ENCODE measurements at regions not wholly inside any gene's neighbourhood (a gene's known extent, or its start where the extent isn't known, plus 50 kb on each side); places are given as distances from the start of the nearest gene placed in this dataset.

GRCh38 chr12:131355361-131356245 lies 355.3 kb upstream of the SFSWAP start:
- H3K9me3 ChIP-seq (ENCODE audit: low read length), result no peaks in the 10 kb centered on the region
- no peaks in the 10 kb centered on the region for H3F3A ChIP-seq (ENCODE audit: insufficient read depth, low read length, poor library complexity, severe bottlenecking)
- H3K27me3 ChIP-seq (ENCODE audit: insufficient read depth, low read depth, low read length), result no peaks in the 10 kb centered on the region
- H3K79me2 ChIP-seq (replicated peaks; ENCODE audit: insufficient read depth, low read length), result no peaks in the 10 kb centered on the region
- H3K36me3 ChIP-seq (ENCODE audit: insufficient read depth, low read length), result no peaks in the 10 kb centered on the region
- H4K20me1 ChIP-seq (ENCODE audit: insufficient read depth), result no peaks in the 10 kb centered on the region
- H3K27ac ChIP-seq (ENCODE audit: low read length), result no peak overlapping the region
- no peak overlapping the region for H3K9ac ChIP-seq (ENCODE audit: low read length)
- TF ChIP-seq SMC3 (conservative IDR thresholded peaks at IDR 0.05; ENCODE audit: poor library complexity) (no peak), EP300 (conservative IDR thresholded peaks at IDR 0.05; ENCODE audit: poor library complexity, severe bottlenecking) (no peak), CTCF (IDR thresholded peaks at IDR 0.05; ENCODE audit: poor library complexity, severe bottlenecking) (no peak), REST (IDR thresholded peaks at IDR 0.05; ENCODE audit: borderline replicate concordance) (no peak), RAD21 (conservative IDR thresholded peaks at IDR 0.05) (no peak), MXI1 (conservative IDR thresholded peaks at IDR 0.05; ENCODE audit: poor library complexity, severe bottlenecking) (no peak), TAF1 (IDR thresholded peaks at IDR 0.05; ENCODE audit: low read depth) (no peak), POLR2AphosphoS5 (IDR thresholded peaks at IDR 0.05) (no peak), EZH2 (IDR thresholded peaks at IDR 0.05; ENCODE audit: borderline replicate concordance, insufficient read depth, low read length, poor library complexity, severe bottlenecking) (no peak)
- H3K4me2 ChIP-seq (ENCODE audit: low read length), result no peak overlapping the region
- no peak overlapping the region for H2AFZ ChIP-seq (ENCODE audit: low read depth, low read length)
- H3K9me2 ChIP-seq (ENCODE audit: insufficient read depth, low read length), result no peaks in the 10 kb centered on the region
- no peak overlapping the region for H3K4me3 ChIP-seq (ENCODE audit: low read length)

GRCh38 chr12:131356485-131357184 lies 354.3 kb upstream of the SFSWAP start:
- no peaks in the 10 kb centered on the region for H3K9me3 ChIP-seq (ENCODE audit: low read length)
- no peak overlapping the region for H3K9ac ChIP-seq (ENCODE audit: low read length)
- no peak overlapping the region for H3K27ac ChIP-seq (ENCODE audit: low read length)
- H3K27me3 ChIP-seq (ENCODE audit: insufficient read depth, low read depth, low read length), result no peaks in the 10 kb centered on the region
- no peaks in the 10 kb centered on the region for H3K9me2 ChIP-seq (ENCODE audit: insufficient read depth, low read length)
- H3K4me3 ChIP-seq (ENCODE audit: low read length), result no peak overlapping the region
- no peak overlapping the region for H3K4me2 ChIP-seq (ENCODE audit: low read length)
- H2AFZ ChIP-seq (ENCODE audit: low read depth, low read length), result no peak overlapping the region
- TF ChIP-seq EP300 (conservative IDR thresholded peaks at IDR 0.05; ENCODE audit: poor library complexity, severe bottlenecking) (no peak), REST (IDR thresholded peaks at IDR 0.05; ENCODE audit: borderline replicate concordance) (no peak), EZH2 (IDR thresholded peaks at IDR 0.05; ENCODE audit: borderline replicate concordance, insufficient read depth, low read length, poor library complexity, severe bottlenecking) (no peak), MXI1 (conservative IDR thresholded peaks at IDR 0.05; ENCODE audit: poor library complexity, severe bottlenecking) (no peak), POLR2AphosphoS5 (IDR thresholded peaks at IDR 0.05) (no peak), CTCF (IDR thresholded peaks at IDR 0.05; ENCODE audit: poor library complexity, severe bottlenecking) (no peak), TAF1 (IDR thresholded peaks at IDR 0.05; ENCODE audit: low read depth) (no peak), RAD21 (conservative IDR thresholded peaks at IDR 0.05) (no peak), SMC3 (conservative IDR thresholded peaks at IDR 0.05; ENCODE audit: poor library complexity) (no peak)
- no peaks in the 10 kb centered on the region for H3K79me2 ChIP-seq (replicated peaks; ENCODE audit: insufficient read depth, low read length)
- no peaks in the 10 kb centered on the region for H4K20me1 ChIP-seq (ENCODE audit: insufficient read depth)
- no peaks in the 10 kb centered on the region for H3F3A ChIP-seq (ENCODE audit: insufficient read depth, low read length, poor library complexity, severe bottlenecking)
- no peaks in the 10 kb centered on the region for H3K36me3 ChIP-seq (ENCODE audit: insufficient read depth, low read length)

Measured in neural cell (in vitro differentiated cells).